Common myeloid progenitor, CD34-positive (primary cell): ENCODE measurements at regions not wholly inside any gene's neighbourhood (a gene's known extent, or its start where the extent isn't known, plus 50 kb on each side); places are given as distances from the start of the nearest gene placed in this dataset.
A peak's percentile ranks its signal among the peaks of the same experiment; 100 is the strongest.

Experiments used
- CTCF ChIA-PET: fragments of 350-600 bp; sonication (Branson Sonifier 250); formaldehyde crosslinking; loops from one replicate; lab custom pipeline; 2021; ENCODE audit warnings: antibody characterized with exemption; lab: Charles Lee
- POLR2A ChIA-PET: fragments of 350-600 bp; sonication (Branson Sonifier 250); formaldehyde crosslinking; loops from one replicate; lab custom pipeline; 2021; ENCODE audit warnings: antibody characterized with exemption; lab: Charles Lee
- DNase-seq, 3 donors: peaks; one replicate each; pipeline versions ENCODE4 v3.0.0 to v3.0.0-alpha.2; 2013
- H3K27ac ChIP-seq, 2 experiments: 1 replicate in 1 of 2; 2 replicates in 1 of 2; pipeline ENCODE4 v1.7.0; 2013; ENCODE audit warnings: inconsistent platforms in 2 of 2, low read length in 2 of 2, mild to moderate bottlenecking in 2 of 2, low read depth in 1 of 2, moderate library complexity in 1 of 2; ENCODE audit not compliant: severe bottlenecking in 2 of 2, insufficient read depth in 1 of 2, poor library complexity in 1 of 2
- H3K27me3 ChIP-seq, 5 experiments: replicated peaks in 2 of 5; 1 replicate in 3 of 5; 2 replicates in 2 of 5; pipeline versions ENCODE4 v1.6.1 to v1.7.0; 2013; ENCODE audit warnings: low read length in 4 of 5, mild to moderate bottlenecking in 2 of 5, moderate library complexity in 2 of 5, inconsistent platforms in 1 of 5; ENCODE audit not compliant: insufficient read depth in 5 of 5, control insufficient read depth in 4 of 5
- H3K36me3 ChIP-seq, 4 experiments: 1 replicate in 2 of 4; 2 replicates in 2 of 4; pipeline versions ENCODE4 v1.6.1 to v1.7.0; 2013; ENCODE audit warnings: low read length in 3 of 4, control low read depth in 1 of 4, mild to moderate bottlenecking in 1 of 4; ENCODE audit not compliant: control insufficient read depth in 4 of 4, insufficient read depth in 4 of 4
- H3K4me1 ChIP-seq, 4 experiments: 1 replicate in 3 of 4; 2 replicates in 1 of 4; pipeline versions ENCODE4 v1.6.1 to v1.7.1; 2013; ENCODE audit warnings: low read length in 3 of 4, mild to moderate bottlenecking in 3 of 4, control low read depth in 1 of 4, inconsistent platforms in 1 of 4, moderate library complexity in 1 of 4; ENCODE audit not compliant: control insufficient read depth in 4 of 4, insufficient read depth in 4 of 4; ENCODE audit errors: control extremely low read depth in 1 of 4
- H3K4me3 ChIP-seq, 7 experiments: 1 replicate in 4 of 7; 2 replicates in 3 of 7; pipeline versions ENCODE4 v1.5.1 to v1.7.0; 2013; ENCODE audit warnings: mild to moderate bottlenecking in 7 of 7, low read length in 6 of 7, moderate library complexity in 6 of 7, inconsistent platforms in 2 of 7, low read depth in 2 of 7, control low read depth in 1 of 7; ENCODE audit not compliant: insufficient read depth in 4 of 7, control insufficient read depth in 1 of 7; ENCODE audit errors: extremely low read depth in 1 of 7
- H3K9me3 ChIP-seq, 5 experiments: 1 replicate in 4 of 5; 2 replicates in 1 of 5; pipeline versions ENCODE4 v1.6.1 to v1.7.1; 2013; ENCODE audit warnings: low read length in 4 of 5, mild to moderate bottlenecking in 2 of 5, inconsistent platforms in 1 of 5, low read depth in 1 of 5, moderate library complexity in 1 of 5; ENCODE audit not compliant: control insufficient read depth in 4 of 5, insufficient read depth in 2 of 5; ENCODE audit errors: control extremely low read depth in 1 of 5
- WGBS: methylation state at CpG from one replicate; pipeline ENCODE4 v1.1.5; 2013; ENCODE audit not compliant: insufficient coverage; 5-methylcytosine and 5-hydroxymethylcytosine counted together

- H3K4me1 ChIP-seq = peaks cover 0 to 13% (median 6%) of the 10 kb centered on the region in 4 experiments
- ChIA-PET CTCF (interaction anchor here (3.2 to 5.0 kb wide), 2 partner anchors 11 to 16 kb away, joined by 13 to 24 read pairs; no protein-coding TSS in a partner anchor), POLR2A (no interaction called here)
- WGBS = 80% methylated on average over 6 of the region's 9 CpGs
- no peaks in the 10 kb centered on the region for H3K36me3 ChIP-seq
- H3K4me3 ChIP-seq = no peak overlapping the region
- H3K9me3 ChIP-seq = peaks cover 0 to 14% (median 6%) of the 10 kb centered on the region in 5 experiments
- DNase-seq = no peak
- H3K27me3 ChIP-seq = no peaks in the 10 kb centered on the region
- H3K27ac ChIP-seq = no peak overlapping the region
Measured at GRCh38 chr3:43163895-43164493, 58.1 kb upstream of the POMGNT2 start.

GRCh38 chr3:43162230-43163084 is 56.6 kb upstream of the POMGNT2 start:
- Histone ChIP-seq H3K27me3 (no peaks in the 10 kb centered on the region), H3K4me1 (peaks cover 0 to 13% (median 6%) of the 10 kb centered on the region in 4 experiments), H3K9me3 (peaks cover 0 to 14% (median 6%) of the 10 kb centered on the region in 5 experiments), H3K27ac (no peak overlapping the region), H3K4me3 (peak overlapping the region in 2 of 7 experiments; percentile 19 to 23), H3K36me3 (no peaks in the 10 kb centered on the region)
- ChIA-PET CTCF (interaction anchor here (0.7 to 5.0 kb wide), 9 partner anchors 9 to 341 kb away, joined by 3 to 24 read pairs (median 6); no protein-coding TSS in a partner anchor), POLR2A (no interaction called here)
- WGBS = 47% methylated on average over 12 of the region's 13 CpGs
- DNase-seq = peak; percentile 48 to 69 (median 66)

GRCh38 chr3:43161684-43162229 is 55.9 kb upstream of the POMGNT2 start:
- DNase-seq = no peak
- POLR2A ChIA-PET = no interaction called here
- no peaks in the 10 kb centered on the region for H3K27me3 ChIP-seq
- 69% methylated on average over 5 of the region's 5 CpGs for WGBS
- peaks cover 0 to 12% (median 3%) of the 10 kb centered on the region in 5 experiments for H3K9me3 ChIP-seq
- CTCF ChIA-PET = interaction anchor here (0.7 to 5.0 kb wide), 9 partner anchors 10 to 341 kb away, joined by 3 to 24 read pairs (median 6); no protein-coding TSS in a partner anchor
- H3K36me3 ChIP-seq = no peaks in the 10 kb centered on the region
- H3K27ac ChIP-seq = no peak overlapping the region
- no peak overlapping the region for H3K4me3 ChIP-seq
- peaks cover 0 to 13% (median 6%) of the 10 kb centered on the region in 4 experiments for H3K4me1 ChIP-seq

GRCh38 chr3:43160664-43161063 is 54.8 kb upstream of the POMGNT2 start:
- POLR2A ChIA-PET = no interaction called here
- no peaks in the 10 kb centered on the region for H3K36me3 ChIP-seq
- H3K4me1 ChIP-seq = peaks cover 0 to 13% (median 6%) of the 10 kb centered on the region in 4 experiments
- no peak for DNase-seq
- CTCF ChIA-PET = interaction anchor here (1.0 to 5.0 kb wide), 6 partner anchors 10 to 342 kb away, joined by 4 to 24 read pairs (median 8); no protein-coding TSS in a partner anchor
- H3K4me3 ChIP-seq = no peak overlapping the region
- H3K27ac ChIP-seq = no peak overlapping the region
- no peaks in the 10 kb centered on the region for H3K27me3 ChIP-seq
- WGBS = 80% methylated on average over 1 of the region's 1 CpG
- peaks cover 0 to 2% (median under 1%) of the 10 kb centered on the region in 5 experiments for H3K9me3 ChIP-seq

GRCh38 chr3:43159876-43160255 is 54.0 kb upstream of the POMGNT2 start:
- H3K27ac ChIP-seq = no peak overlapping the region
- WGBS = 100% methylated on average over 1 of the region's 3 CpGs
- H3K4me3 ChIP-seq = no peak overlapping the region
- no peaks in the 10 kb centered on the region for H3K9me3 ChIP-seq
- no peak for DNase-seq
- H3K36me3 ChIP-seq = no peaks in the 10 kb centered on the region
- no peaks in the 10 kb centered on the region for H3K27me3 ChIP-seq
- ChIA-PET CTCF (interaction anchor here (3.4 kb wide), 1 partner anchor 343 kb away, joined by 22 read pairs; no protein-coding TSS in a partner anchor), POLR2A (no interaction called here)
- peaks cover 0 to 13% (median 6%) of the 10 kb centered on the region in 4 experiments for H3K4me1 ChIP-seq

- CTCF ChIA-PET = no interaction called here
- no peak overlapping the region for H3K27ac ChIP-seq
- H3K4me3 ChIP-seq = no peak overlapping the region
- H3K4me1 ChIP-seq = peaks cover 0 to 13% (median 6%) of the 10 kb centered on the region in 4 experiments
- H3K27me3 ChIP-seq = no peaks in the 10 kb centered on the region
- POLR2A ChIA-PET = no interaction called here
- WGBS = 98% methylated on average over 7 of the region's 8 CpGs
- no peaks in the 10 kb centered on the region for H3K36me3 ChIP-seq
- no peak for DNase-seq
- H3K9me3 ChIP-seq = no peaks in the 10 kb centered on the region
Measured at GRCh38 chr3:43159131-43159875, 53.4 kb upstream of the POMGNT2 start.
